ENCODE measurements at regions not wholly inside any gene's neighbourhood (a gene's known extent, or its start where the extent isn't known, plus 50 kb on each side); places are given as distances from the start of the nearest gene placed in this dataset.

DNA sequence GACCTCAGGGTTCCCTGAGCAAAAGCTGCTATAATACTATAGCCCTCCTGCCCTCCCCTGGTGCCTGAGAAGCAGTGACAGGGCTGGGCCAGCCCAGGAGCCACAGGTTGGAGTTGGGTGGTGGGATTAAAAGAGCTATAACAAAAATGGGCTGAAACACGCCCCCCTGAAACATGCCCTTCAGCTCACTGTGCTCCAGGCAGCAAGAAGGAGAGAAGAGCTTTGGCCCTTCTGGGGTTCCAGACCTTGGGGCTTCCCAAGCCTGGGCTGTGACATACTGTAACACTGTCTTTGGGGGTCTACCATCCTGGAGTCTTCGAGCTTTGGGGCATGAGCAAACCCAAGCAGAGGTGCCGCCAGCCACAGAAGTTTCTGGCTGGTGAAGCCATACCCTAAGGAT, 129.2 kb downstream of the HTR1B start:
- no peak for TF ChIP-seq EZH2 (IDR thresholded peaks at IDR 0.05; ENCODE audit: borderline replicate concordance)
- TF ChIP-seq, protein P1, sequence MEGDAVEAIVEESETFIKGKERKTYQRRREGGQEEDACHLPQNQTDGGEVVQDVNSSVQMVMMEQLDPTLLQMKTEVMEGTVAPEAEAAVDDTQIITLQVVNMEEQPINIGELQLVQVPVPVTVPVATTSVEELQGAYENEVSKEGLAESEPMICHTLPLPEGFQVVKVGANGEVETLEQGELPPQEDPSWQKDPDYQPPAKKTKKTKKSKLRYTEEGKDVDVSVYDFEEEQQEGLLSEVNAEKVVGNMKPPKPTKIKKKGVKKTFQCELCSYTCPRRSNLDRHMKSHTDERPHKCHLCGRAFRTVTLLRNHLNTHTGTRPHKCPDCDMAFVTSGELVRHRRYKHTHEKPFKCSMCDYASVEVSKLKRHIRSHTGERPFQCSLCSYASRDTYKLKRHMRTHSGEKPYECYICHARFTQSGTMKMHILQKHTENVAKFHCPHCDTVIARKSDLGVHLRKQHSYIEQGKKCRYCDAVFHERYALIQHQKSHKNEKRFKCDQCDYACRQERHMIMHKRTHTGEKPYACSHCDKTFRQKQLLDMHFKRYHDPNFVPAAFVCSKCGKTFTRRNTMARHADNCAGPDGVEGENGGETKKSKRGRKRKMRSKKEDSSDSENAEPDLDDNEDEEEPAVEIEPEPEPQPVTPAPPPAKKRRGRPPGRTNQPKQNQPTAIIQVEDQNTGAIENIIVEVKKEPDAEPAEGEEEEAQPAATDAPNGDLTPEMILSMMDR (IDR thresholded peaks at IDR 0.05; ENCODE audit: poor library complexity): no peak

Data from hepatocyte (in vitro differentiated cells).